Activated CD8-positive, alpha-beta T cell treated with anti-CD3 and anti-CD28 coated beads, Interleukin-2, amount 10 ng/mL, durations not matched to agents 7 days and 5 days (primary cell): ENCODE measurements at regions not wholly inside any gene's neighbourhood (a gene's known extent, or its start where the extent isn't known, plus 50 kb on each side); places are given as distances from the start of the nearest gene placed in this dataset.

ENCODE experiments used
- ATAC-seq: fragments of 150-1000 bp; cut with Tn5 transposase; one replicate; pipeline ENCODE4 v1.10.0; 2021; ENCODE audit warnings: moderate library complexity
- CTCF ChIA-PET: fragments of 350-600 bp; sonication (Branson Sonifier 250); formaldehyde crosslinking; loops from one replicate; lab custom pipeline; 2021; ENCODE audit warnings: antibody characterized with exemption; lab: Charles Lee
- POLR2A ChIA-PET: fragments of 350-600 bp; sonication (Branson Sonifier 250); formaldehyde crosslinking; loops from one replicate; lab custom pipeline; 2021; ENCODE audit warnings: antibody characterized with exemption; lab: Charles Lee
- DNase-seq: peaks from one replicate; pipeline ENCODE4 v3.0.0-alpha.2; 2020
- H3K27ac Mint-ChIP-seq: one replicate; pipeline ENCODE4 v1.8.0; 2021; ENCODE audit warnings: mild to moderate bottlenecking, mixed read lengths
- H3K27me3 Mint-ChIP-seq: one replicate; pipeline ENCODE4 v1.8.0; 2021; ENCODE audit warnings: low read depth, mixed read lengths
- H3K36me3 Mint-ChIP-seq: one replicate; pipeline ENCODE4 v1.8.0; 2021; ENCODE audit warnings: low read depth, mixed read lengths
- H3K4me1 Mint-ChIP-seq: one replicate; pipeline ENCODE4 v1.8.0; 2021; ENCODE audit warnings: low read depth, mixed read lengths
- H3K4me3 Mint-ChIP-seq: one replicate; pipeline ENCODE4 v1.8.0; 2021; ENCODE audit warnings: mild to moderate bottlenecking, mixed read lengths
- H3K9me3 Mint-ChIP-seq: one replicate; pipeline ENCODE4 v1.8.0; 2022; ENCODE audit warnings: mixed read lengths; ENCODE audit not compliant: insufficient read depth

GRCh38 chr2:71781695-71782228 is 328.4 kb downstream of the DYSF start:
- Mint-ChIP-seq H3K4me1 (no peaks in the 10 kb centered on the region), H3K36me3 (no peaks in the 10 kb centered on the region), H3K4me3 (no peak overlapping the region), H3K27me3 (no peaks in the 10 kb centered on the region), H3K27ac (no peak overlapping the region), H3K9me3 (no peaks in the 10 kb centered on the region)
- CTCF ChIA-PET = no interaction called here
- DNase-seq (no peak), ATAC-seq (no peak)
- POLR2A ChIA-PET = no interaction called here

GRCh38 chr2:71780162-71780561 is 326.8 kb downstream of the DYSF start:
- no peaks in the 10 kb centered on the region for H3K9me3 Mint-ChIP-seq
- POLR2A ChIA-PET = no interaction called here
- DNase-seq (no peak), ATAC-seq (no peak)
- no peaks in the 10 kb centered on the region for H3K36me3 Mint-ChIP-seq
- H3K4me1 Mint-ChIP-seq = no peaks in the 10 kb centered on the region
- CTCF ChIA-PET = no interaction called here
- H3K4me3 Mint-ChIP-seq = no peak overlapping the region
- no peaks in the 10 kb centered on the region for H3K27me3 Mint-ChIP-seq
- H3K27ac Mint-ChIP-seq = no peak overlapping the region

- Mint-ChIP-seq H3K4me3 (no peak overlapping the region), H3K9me3 (no peaks in the 10 kb centered on the region), H3K4me1 (no peaks in the 10 kb centered on the region), H3K36me3 (no peaks in the 10 kb centered on the region), H3K27me3 (no peaks in the 10 kb centered on the region), H3K27ac (no peak overlapping the region)
- ChIA-PET POLR2A (no interaction called here), CTCF (no interaction called here)
- no peak for ATAC-seq
- DNase-seq = no peak
These were observed 326.4 kb downstream of the DYSF start for GRCh38 chr2:71779774-71780105.

- Mint-ChIP-seq H3K27ac (no peak overlapping the region), H3K4me3 (no peak overlapping the region), H3K36me3 (no peaks in the 10 kb centered on the region), H3K9me3 (no peaks in the 10 kb centered on the region), H3K4me1 (no peaks in the 10 kb centered on the region), H3K27me3 (no peaks in the 10 kb centered on the region)
- CTCF ChIA-PET = interaction anchor here (1.0 kb wide), 1 partner anchor 146 kb away, joined by 3 read pairs; no protein-coding TSS in a partner anchor
- POLR2A ChIA-PET = no interaction called here
- ATAC-seq = no peak
- no peak for DNase-seq
These were observed 325.8 kb downstream of the DYSF start for GRCh38 chr2:71778936-71779773.

GRCh38 chr2:71778514-71778913 is 325.2 kb downstream of the DYSF start:
- H3K9me3 Mint-ChIP-seq = no peaks in the 10 kb centered on the region
- no peak overlapping the region for H3K4me3 Mint-ChIP-seq
- no peaks in the 10 kb centered on the region for H3K36me3 Mint-ChIP-seq
- no peaks in the 10 kb centered on the region for H3K4me1 Mint-ChIP-seq
- POLR2A ChIA-PET = no interaction called here
- no peak for ATAC-seq
- H3K27me3 Mint-ChIP-seq = no peaks in the 10 kb centered on the region
- no peak for DNase-seq
- H3K27ac Mint-ChIP-seq = no peak overlapping the region
- CTCF ChIA-PET = interaction anchor here (1.0 kb wide), 1 partner anchor 146 kb away, joined by 3 read pairs; no protein-coding TSS in a partner anchor

- no peaks in the 10 kb centered on the region for H3K4me1 Mint-ChIP-seq
- no peaks in the 10 kb centered on the region for H3K9me3 Mint-ChIP-seq
- DNase-seq = no peak
- no peaks in the 10 kb centered on the region for H3K36me3 Mint-ChIP-seq
- CTCF ChIA-PET = interaction anchor here (1.0 kb wide), 1 partner anchor 147 kb away, joined by 3 read pairs; no protein-coding TSS in a partner anchor
- no peak overlapping the region for H3K27ac Mint-ChIP-seq
- no peak overlapping the region for H3K4me3 Mint-ChIP-seq
- no peak for ATAC-seq
- POLR2A ChIA-PET = no interaction called here
- no peaks in the 10 kb centered on the region for H3K27me3 Mint-ChIP-seq
These were observed 324.6 kb downstream of the DYSF start for GRCh38 chr2:71777946-71778345.

GRCh38 chr2:71776227-71776626 is 322.9 kb downstream of the DYSF start:
- no peaks in the 10 kb centered on the region for H3K36me3 Mint-ChIP-seq
- no peak overlapping the region for H3K27ac Mint-ChIP-seq
- ATAC-seq (no peak), DNase-seq (no peak)
- ChIA-PET POLR2A (no interaction called here), CTCF (no interaction called here)
- no peak overlapping the region for H3K4me3 Mint-ChIP-seq
- H3K27me3 Mint-ChIP-seq = no peaks in the 10 kb centered on the region
- no peaks in the 10 kb centered on the region for H3K9me3 Mint-ChIP-seq
- H3K4me1 Mint-ChIP-seq = no peaks in the 10 kb centered on the region

- H3K4me1 Mint-ChIP-seq = no peaks in the 10 kb centered on the region
- DNase-seq (no peak), ATAC-seq (no peak)
- no peaks in the 10 kb centered on the region for H3K36me3 Mint-ChIP-seq
- no peaks in the 10 kb centered on the region for H3K27me3 Mint-ChIP-seq
- ChIA-PET POLR2A (interaction anchor here (0.6 kb wide), 1 partner anchor 22 kb away, joined by 3 read pairs; no protein-coding TSS in a partner anchor), CTCF (no interaction called here)
- no peaks in the 10 kb centered on the region for H3K9me3 Mint-ChIP-seq
- no peak overlapping the region for H3K4me3 Mint-ChIP-seq
- H3K27ac Mint-ChIP-seq = no peak overlapping the region
These were observed 319.9 kb downstream of the DYSF start for GRCh38 chr2:71773218-71773617.

- ATAC-seq = no peak
- H3K27ac Mint-ChIP-seq = no peak overlapping the region
- ChIA-PET POLR2A (interaction anchor here (0.6 kb wide), 1 partner anchor 22 kb away, joined by 3 read pairs; no protein-coding TSS in a partner anchor), CTCF (no interaction called here)
- no peaks in the 10 kb centered on the region for H3K27me3 Mint-ChIP-seq
- H3K9me3 Mint-ChIP-seq = no peaks in the 10 kb centered on the region
- H3K4me3 Mint-ChIP-seq = no peak overlapping the region
- DNase-seq = no peak
- no peaks in the 10 kb centered on the region for H3K36me3 Mint-ChIP-seq
- H3K4me1 Mint-ChIP-seq = no peaks in the 10 kb centered on the region
These were observed 319.3 kb downstream of the DYSF start for GRCh38 chr2:71772510-71773172.

- ChIA-PET POLR2A (no interaction called here), CTCF (no interaction called here)
- Mint-ChIP-seq H3K27me3 (no peaks in the 10 kb centered on the region), H3K4me1 (no peaks in the 10 kb centered on the region), H3K9me3 (no peaks in the 10 kb centered on the region), H3K36me3 (no peaks in the 10 kb centered on the region), H3K4me3 (no peak overlapping the region), H3K27ac (no peak overlapping the region)
- DNase-seq (no peak), ATAC-seq (no peak)
These were observed 314.3 kb downstream of the DYSF start for GRCh38 chr2:71767663-71768062.

- ATAC-seq (no peak), DNase-seq (no peak)
- ChIA-PET POLR2A (no interaction called here), CTCF (no interaction called here)
- no peak overlapping the region for H3K4me3 Mint-ChIP-seq
- H3K27me3 Mint-ChIP-seq = peaks cover 2% of the 10 kb centered on the region
- no peaks in the 10 kb centered on the region for H3K36me3 Mint-ChIP-seq
- H3K9me3 Mint-ChIP-seq = no peaks in the 10 kb centered on the region
- H3K4me1 Mint-ChIP-seq = no peaks in the 10 kb centered on the region
- H3K27ac Mint-ChIP-seq = no peak overlapping the region
These were observed 305.7 kb downstream of the DYSF start for GRCh38 chr2:71759060-71759459.

GRCh38 chr2:71757351-71757750 is 304.0 kb downstream of the DYSF start:
- Mint-ChIP-seq H3K27ac (no peak overlapping the region), H3K27me3 (peaks cover 2% of the 10 kb centered on the region), H3K36me3 (no peaks in the 10 kb centered on the region), H3K4me3 (no peak overlapping the region), H3K4me1 (no peaks in the 10 kb centered on the region), H3K9me3 (no peaks in the 10 kb centered on the region)
- POLR2A ChIA-PET = no interaction called here
- ATAC-seq (no peak), DNase-seq (no peak)
- CTCF ChIA-PET = no interaction called here
